OCI-LY7 (cell line): ENCODE measurements at regions not wholly inside any gene's neighbourhood (a gene's known extent, or its start where the extent isn't known, plus 50 kb on each side); places are given as distances from the start of the nearest gene placed in this dataset.

Experiments used
- BruUV-seq: library from RNA; stranded (reverse); fragments of 400-500 nt; replicated peaks from 2 replicates; lab custom pipeline; 2021; lab: Mats Ljungman, UMichigan
- CTCF ChIA-PET: fragments of 300-600 bp; sonication (Branson Sonifier 250); formaldehyde crosslinking; loops from one replicate; lab custom pipeline; 2022; ENCODE audit warnings: antibody characterized with exemption; ENCODE audit not compliant: unreplicated experiment; lab: Charles Lee
- POLR2A ChIA-PET: fragments of 300-600 bp; sonication (Branson Sonifier 250); formaldehyde crosslinking; loops from one replicate; lab custom pipeline; 2022; ENCODE audit warnings: antibody characterized with exemption; lab: Charles Lee
- DNase-seq: peaks from one replicate; pipeline ENCODE4 v3.0.0-alpha.2; 2015; ENCODE audit warnings: low spot score
- H2AFZ ChIP-seq: fragments of 200-600 bp; sonication (generic), shearing (Covaris generic); 2 replicates; pipeline ENCODE4 v1.6.1; 2014; ENCODE audit warnings: mild to moderate bottlenecking, antibody characterized with exemption, low read length, moderate library complexity
- H3K27ac ChIP-seq: fragments of 200-600 bp; sonication (generic); 2 replicates; pipeline ENCODE4 v1.5.1; 2014; ENCODE audit warnings: mixed run types, low read depth, mild to moderate bottlenecking, moderate library complexity, low read length, inconsistent platforms; ENCODE audit not compliant: poor library complexity, severe bottlenecking
- H3K36me3 ChIP-seq: fragments of 200-600 bp; sonication (generic); 2 replicates; pipeline ENCODE4 v1.6.1; 2014; ENCODE audit warnings: mild to moderate bottlenecking, antibody characterized with exemption, low read length, moderate library complexity, mixed read lengths; ENCODE audit not compliant: insufficient read depth
- H3K4me1 ChIP-seq: fragments of 200-600 bp; sonication (generic); 2 replicates; pipeline ENCODE4 v1.5.1; 2014; ENCODE audit warnings: mild to moderate bottlenecking, low read length; ENCODE audit not compliant: insufficient read depth, poor library complexity, severe bottlenecking
- H3K4me2 ChIP-seq: fragments of 200-600 bp; sonication (generic); 2 replicates; pipeline ENCODE4 v1.6.1; 2014; ENCODE audit warnings: mild to moderate bottlenecking, low read length
- H3K4me3 ChIP-seq: fragments of 200-600 bp; sonication (generic); 2 replicates; pipeline ENCODE4 v1.5.1; 2014; ENCODE audit warnings: mild to moderate bottlenecking, low read depth, low read length; ENCODE audit not compliant: poor library complexity, severe bottlenecking
- H3K79me2 ChIP-seq: fragments of 200-600 bp; sonication (generic); 2 replicates; pipeline ENCODE4 v1.6.1; 2016; ENCODE audit warnings: low read depth, mild to moderate bottlenecking, low read length, moderate library complexity, mixed read lengths; ENCODE audit not compliant: insufficient read depth
- H3K9me2 ChIP-seq: fragments of 200-600 bp; sonication (generic); 2 replicates; pipeline ENCODE4 v1.6.1; 2016; ENCODE audit warnings: mild to moderate bottlenecking, low read length, mixed read lengths; ENCODE audit not compliant: insufficient read depth
- H3K9me3 ChIP-seq: fragments of 200-600 bp; sonication (generic); 2 replicates; pipeline ENCODE4 v1.6.1; 2014; ENCODE audit warnings: mild to moderate bottlenecking, mixed run types, low read length, mixed read lengths
- H4K20me1 ChIP-seq: fragments of 200-600 bp; sonication (generic); 2 replicates; pipeline ENCODE4 v1.6.1; 2014; ENCODE audit warnings: mild to moderate bottlenecking, antibody characterized with exemption, low read length, moderate library complexity, mixed read lengths; ENCODE audit not compliant: insufficient read depth
- EZH2phosphoT487 ChIP-seq: fragments of 200-600 bp; sonication (generic); IDR thresholded peaks from 2 replicates; pipeline ENCODE4 v1.6.1; 2018; ENCODE audit warnings: low read depth, borderline replicate concordance, mild to moderate bottlenecking, mixed run types, antibody characterized with exemption, low read length, moderate library complexity, mixed read lengths
- intact Hi-C: fragments of 100-400 bp; cut with micrococcal nuclease; formaldehyde crosslinking; loops from one replicate; pipeline ENCODE4 v1.10.0; 2022; ENCODE audit not compliant: unreplicated experiment
- TF ChIP-seq, protein P1 (sequence below): fragments of 200-600 bp; sonication (generic); conservative IDR thresholded peaks from 2 replicates; pipeline ENCODE4 v1.5.1; 2014; ENCODE audit warnings: mild to moderate bottlenecking, antibody characterized with exemption, low read length, moderate library complexity, mixed read lengths

DNA sequence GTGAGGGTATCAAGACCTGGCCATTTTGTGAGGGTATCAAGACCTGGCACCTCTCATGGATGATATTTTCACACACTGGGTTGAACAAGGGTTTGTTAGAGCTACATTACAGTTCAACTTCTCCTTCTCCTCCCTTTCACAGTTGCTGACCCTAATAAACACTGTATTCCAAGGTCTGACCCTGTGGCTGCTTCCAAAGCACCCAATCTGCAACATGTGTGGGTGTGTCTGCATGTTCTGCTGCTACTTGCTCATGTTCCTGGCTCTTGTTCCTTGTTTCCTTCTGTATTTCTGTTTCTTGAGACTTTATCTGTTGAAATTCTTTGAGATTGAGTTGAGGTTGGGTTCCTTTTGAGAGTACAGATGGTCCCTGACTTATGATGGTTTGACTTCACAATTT is 162.1 kb upstream of the GMDS start:
- no peak overlapping the region for H3K4me2 ChIP-seq
- no peak for TF ChIP-seq EZH2phosphoT487
- TF ChIP-seq, protein P1, sequence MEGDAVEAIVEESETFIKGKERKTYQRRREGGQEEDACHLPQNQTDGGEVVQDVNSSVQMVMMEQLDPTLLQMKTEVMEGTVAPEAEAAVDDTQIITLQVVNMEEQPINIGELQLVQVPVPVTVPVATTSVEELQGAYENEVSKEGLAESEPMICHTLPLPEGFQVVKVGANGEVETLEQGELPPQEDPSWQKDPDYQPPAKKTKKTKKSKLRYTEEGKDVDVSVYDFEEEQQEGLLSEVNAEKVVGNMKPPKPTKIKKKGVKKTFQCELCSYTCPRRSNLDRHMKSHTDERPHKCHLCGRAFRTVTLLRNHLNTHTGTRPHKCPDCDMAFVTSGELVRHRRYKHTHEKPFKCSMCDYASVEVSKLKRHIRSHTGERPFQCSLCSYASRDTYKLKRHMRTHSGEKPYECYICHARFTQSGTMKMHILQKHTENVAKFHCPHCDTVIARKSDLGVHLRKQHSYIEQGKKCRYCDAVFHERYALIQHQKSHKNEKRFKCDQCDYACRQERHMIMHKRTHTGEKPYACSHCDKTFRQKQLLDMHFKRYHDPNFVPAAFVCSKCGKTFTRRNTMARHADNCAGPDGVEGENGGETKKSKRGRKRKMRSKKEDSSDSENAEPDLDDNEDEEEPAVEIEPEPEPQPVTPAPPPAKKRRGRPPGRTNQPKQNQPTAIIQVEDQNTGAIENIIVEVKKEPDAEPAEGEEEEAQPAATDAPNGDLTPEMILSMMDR = no peak
- H3K4me1 ChIP-seq = no peaks in the 10 kb centered on the region
- no peaks in the 10 kb centered on the region for H3K9me3 ChIP-seq
- H3K9me2 ChIP-seq = no peaks in the 10 kb centered on the region
- no peaks in the 10 kb centered on the region for H4K20me1 ChIP-seq
- no peaks in the 10 kb centered on the region for H3K79me2 ChIP-seq
- POLR2A ChIA-PET = no interaction called here
- no TSS peak for BruUV-seq
- H3K36me3 ChIP-seq = no peaks in the 10 kb centered on the region
- no peak overlapping the region for H2AFZ ChIP-seq
- no peak overlapping the region for H3K27ac ChIP-seq
- no peak for DNase-seq
- CTCF ChIA-PET = no interaction called here
- H3K4me3 ChIP-seq = no peak overlapping the region
- intact Hi-C loops = no loop called here

DNA sequence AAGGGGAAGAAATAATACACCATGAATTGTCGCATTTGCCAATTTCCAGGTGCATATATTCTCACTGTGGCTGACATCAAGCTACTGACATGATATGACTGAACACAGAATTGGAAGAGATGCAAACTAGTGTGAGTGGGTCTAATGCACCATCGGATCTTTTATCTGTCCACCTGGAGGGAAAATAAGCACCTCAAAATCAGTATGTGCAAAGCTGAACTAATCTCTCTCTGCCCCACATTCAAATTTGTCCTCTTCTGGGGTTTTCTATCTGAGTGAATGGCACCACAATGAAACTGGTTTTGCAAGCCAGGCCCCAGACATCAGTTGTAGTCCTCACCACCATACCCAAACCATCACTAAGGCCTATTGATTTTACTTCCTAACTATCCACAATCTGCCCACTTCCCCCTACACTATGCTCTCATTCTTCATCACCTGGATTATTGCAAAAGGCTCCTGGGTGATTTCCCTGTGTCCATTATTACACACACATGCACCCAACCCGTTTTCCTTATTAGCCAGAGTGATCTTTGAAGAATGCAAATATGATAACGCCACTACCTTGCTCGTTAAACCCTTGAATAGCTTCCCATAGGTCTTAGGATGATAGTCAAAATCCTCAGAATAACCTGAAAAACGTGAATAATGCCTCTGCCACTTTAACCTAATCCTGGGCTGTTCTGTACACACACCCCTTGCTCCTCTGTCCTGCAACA is 159.0 kb upstream of the GMDS start:
- intact Hi-C loops = no loop called here
- TF ChIP-seq, protein P1 = no peak
- no peak for TF ChIP-seq EZH2phosphoT487
- Histone ChIP-seq H3K27ac (no peak overlapping the region), H3K36me3 (no peaks in the 10 kb centered on the region), H3K9me2 (no peaks in the 10 kb centered on the region), H3K9me3 (no peaks in the 10 kb centered on the region), H2AFZ (no peak overlapping the region), H3K4me3 (no peak overlapping the region), H3K79me2 (no peaks in the 10 kb centered on the region), H3K4me2 (no peak overlapping the region), H3K4me1 (no peaks in the 10 kb centered on the region), H4K20me1 (no peaks in the 10 kb centered on the region)
- DNase-seq = no peak
- CTCF ChIA-PET = no interaction called here
- no TSS peak for BruUV-seq
- POLR2A ChIA-PET = interaction anchor here (0.6 to 1.4 kb wide), 2 partner anchors 7 to 119 kb away, joined by 3 to 4 read pairs; no protein-coding TSS in a partner anchor

DNA sequence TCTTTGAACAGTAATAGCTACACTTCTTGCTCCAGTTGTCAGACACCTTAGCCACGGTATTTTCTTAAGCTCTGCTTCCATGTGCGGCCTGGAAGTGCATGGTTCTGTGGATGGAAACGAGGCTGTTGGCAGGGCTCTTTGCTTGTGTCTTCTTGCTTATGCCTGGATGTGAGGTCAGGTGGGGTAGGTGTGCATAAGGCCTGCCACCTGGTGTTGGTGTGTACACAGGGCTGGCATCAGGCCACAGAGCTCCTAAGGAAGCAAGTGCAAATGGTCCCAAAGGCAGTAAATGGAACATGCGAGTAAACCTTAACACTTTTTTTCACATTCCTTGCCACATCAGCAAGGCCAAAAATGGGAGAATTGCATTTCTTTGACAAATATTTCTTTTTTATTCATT is 158.1 kb upstream of the GMDS start:
- no TSS peak for BruUV-seq
- H3K4me3 ChIP-seq = no peak overlapping the region
- DNase-seq = no peak
- H3K27ac ChIP-seq = no peak overlapping the region
- H3K4me2 ChIP-seq = no peak overlapping the region
- H3K36me3 ChIP-seq = no peaks in the 10 kb centered on the region
- H3K9me3 ChIP-seq = no peaks in the 10 kb centered on the region
- ChIA-PET POLR2A (interaction anchor here (1.4 kb wide), 1 partner anchor 8 kb away, joined by 4 read pairs; no protein-coding TSS in a partner anchor), CTCF (no interaction called here)
- H3K9me2 ChIP-seq = no peaks in the 10 kb centered on the region
- no peaks in the 10 kb centered on the region for H4K20me1 ChIP-seq
- H3K79me2 ChIP-seq = no peaks in the 10 kb centered on the region
- no peak for TF ChIP-seq EZH2phosphoT487
- TF ChIP-seq, protein P1 = no peak
- H2AFZ ChIP-seq = no peak overlapping the region
- H3K4me1 ChIP-seq = no peaks in the 10 kb centered on the region
- intact Hi-C loops = no loop called here
